Activated CD4-positive, CD25-positive, alpha-beta regulatory T cell (primary cell): ENCODE measurements at regions not wholly inside any gene's neighbourhood (a gene's known extent, or its start where the extent isn't known, plus 50 kb on each side); places are given as distances from the start of the nearest gene placed in this dataset.
"Not testable (repeated sequence)": the region's sequence is repeated elsewhere in the genome, so short reads cannot be mapped to it uniquely, and the experiment has no call there.

ENCODE experiments used
- DNase-seq, 4 experiments: peaks; one replicate each; lab custom pipeline; 2025; lab: John Stamatoyannopoulos, UW

DNA sequence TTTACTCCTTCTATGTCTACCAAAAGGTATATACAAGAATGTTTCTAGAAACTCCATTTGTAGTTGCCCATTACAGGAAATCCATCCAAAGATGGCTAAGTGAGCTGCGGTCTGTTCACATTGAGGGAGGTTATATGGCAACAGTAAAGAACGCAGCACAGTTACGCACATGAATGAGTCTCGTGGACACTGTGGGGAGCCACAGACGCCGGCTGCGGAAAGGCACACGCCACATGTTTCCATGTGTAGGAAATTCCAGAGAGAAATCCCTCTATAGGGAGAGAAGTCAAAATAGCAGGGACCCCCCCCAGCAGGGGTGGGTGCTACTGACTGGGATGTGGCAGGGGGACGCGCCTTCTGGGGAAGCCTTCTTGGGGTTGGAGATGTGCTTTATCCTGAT, 139.0 kb upstream of the NCOR2 start:
- DNase-seq = no peak

DNA sequence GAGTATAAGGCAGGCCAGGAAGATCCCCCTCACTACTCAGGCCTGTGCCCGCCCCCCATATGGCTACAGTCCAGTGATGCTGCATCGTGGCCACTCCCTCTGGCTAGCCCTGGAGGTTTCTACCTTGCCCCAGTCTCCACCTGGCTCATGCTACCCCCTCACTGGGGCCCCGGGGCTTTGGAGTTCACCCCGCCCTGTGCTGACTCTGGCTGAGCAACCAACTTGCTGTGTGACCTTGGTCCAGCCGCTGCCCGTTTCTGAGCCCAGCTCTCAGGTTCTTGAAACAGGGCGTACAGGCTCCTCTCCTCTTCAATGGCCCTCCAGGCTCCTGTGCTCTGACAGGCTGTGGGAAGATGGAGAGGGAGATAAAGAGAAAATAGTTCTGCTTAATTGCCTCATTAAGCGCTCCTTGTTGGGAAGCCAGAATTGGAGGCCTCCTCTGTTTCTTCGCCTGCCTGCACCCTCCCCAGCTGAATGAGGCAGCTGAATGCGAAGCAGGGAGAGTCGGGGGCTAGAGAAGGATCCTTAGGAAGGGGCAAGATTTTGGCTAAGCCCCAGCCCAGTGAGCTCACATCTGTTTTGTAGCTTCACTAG, 138.2 kb upstream of the NCOR2 start:
- DNase-seq = no peak

DNA sequence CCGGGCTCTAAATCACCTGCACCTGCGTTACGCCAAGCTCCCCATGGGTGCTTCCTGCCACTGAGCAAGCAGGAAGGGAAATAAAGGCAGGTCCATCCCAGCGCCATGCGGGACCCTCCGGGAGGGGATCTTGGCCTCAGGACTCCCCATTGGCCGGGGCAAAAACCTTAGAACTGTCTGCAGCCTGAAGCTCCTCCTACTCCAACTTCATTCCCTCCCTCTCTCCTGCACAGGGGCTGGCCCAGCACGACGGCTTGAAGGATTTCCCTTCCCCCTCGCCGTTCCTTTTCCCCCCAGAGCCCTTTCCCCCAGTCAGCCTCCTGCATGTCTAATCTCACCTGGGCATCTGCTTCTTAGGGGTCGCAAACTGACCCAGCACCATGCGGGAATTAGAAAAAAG, 137.2 kb upstream of the NCOR2 start:
- no peak for DNase-seq

DNA sequence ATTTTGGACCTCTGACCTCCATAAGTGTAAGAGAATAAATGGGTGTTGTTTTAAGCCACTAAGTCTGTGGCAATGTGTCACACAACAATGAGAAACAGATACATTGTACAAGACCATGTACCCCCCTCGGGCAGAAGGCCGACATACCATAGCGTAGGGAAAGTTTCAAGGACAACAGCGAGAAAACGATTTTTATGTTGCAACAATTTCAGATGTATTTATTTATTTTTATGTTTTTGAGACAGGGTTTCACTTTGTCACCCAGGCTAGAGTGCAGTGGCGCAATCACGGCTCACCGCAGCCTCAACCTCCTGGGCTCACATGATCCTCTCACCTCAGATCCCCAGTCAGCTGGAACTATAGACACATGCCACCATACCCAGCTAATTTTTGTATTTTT, 136.4 kb upstream of the NCOR2 start:
- DNase-seq = no peak

DNA sequence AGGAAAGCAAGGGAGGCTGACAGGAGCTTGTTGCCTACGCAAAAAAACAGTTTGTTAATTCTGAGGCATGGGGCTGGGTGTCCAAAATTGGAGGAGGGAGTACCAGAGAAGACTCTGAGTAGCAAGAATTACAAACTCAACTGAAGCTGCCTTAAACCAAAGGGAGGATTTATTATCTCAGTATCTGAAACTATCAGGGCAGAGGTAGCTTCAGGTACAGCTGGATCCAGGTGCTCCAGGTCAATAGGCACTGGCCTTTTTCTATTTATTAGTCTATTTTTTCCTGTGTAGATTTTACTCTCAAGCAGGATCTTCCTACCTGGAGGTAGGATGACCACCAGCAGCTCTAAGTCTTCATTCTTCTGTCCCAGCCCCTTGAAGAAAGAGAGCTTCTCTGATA, 135.3 kb upstream of the NCOR2 start:
- DNase-seq = no peak

DNA sequence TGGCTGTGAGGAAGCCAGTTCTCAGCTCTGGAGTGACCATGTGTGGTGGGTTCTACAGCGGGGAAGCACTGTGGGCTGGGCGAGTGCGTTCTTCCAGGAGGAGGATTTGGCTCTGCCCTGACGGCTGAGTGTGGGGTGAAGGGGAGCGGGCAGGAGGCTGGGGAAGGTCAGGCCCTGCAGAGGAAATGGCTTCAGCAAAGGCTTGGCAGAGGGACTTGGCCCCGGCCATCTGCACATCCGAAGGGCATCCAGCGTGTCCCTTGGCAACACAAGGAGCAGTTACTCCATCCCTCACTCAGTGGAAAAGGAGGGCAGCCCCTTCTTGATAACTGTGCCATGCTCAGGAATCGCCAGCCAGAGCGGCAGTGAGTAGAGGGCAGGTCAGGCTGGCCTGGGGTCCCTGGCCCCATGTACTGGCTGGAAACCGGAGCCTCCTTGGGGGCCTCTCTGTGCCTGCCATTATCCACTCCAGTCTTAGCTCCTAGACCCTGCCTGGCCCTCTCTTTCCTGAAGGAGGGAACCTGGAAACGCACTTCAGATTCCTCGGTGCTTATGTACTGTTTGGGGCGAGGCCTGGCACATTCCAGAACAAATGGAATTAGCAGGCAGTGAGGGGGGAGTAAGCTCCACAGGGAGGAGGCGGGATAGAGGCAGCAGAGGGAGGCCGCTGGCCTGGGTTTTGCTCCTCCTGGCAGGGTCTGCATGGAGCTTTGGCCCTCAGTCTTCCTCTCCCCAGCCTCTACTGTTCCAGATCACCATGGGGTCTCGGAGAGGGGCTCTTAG, 133.6 kb upstream of the NCOR2 start:
- no peak for DNase-seq

DNA sequence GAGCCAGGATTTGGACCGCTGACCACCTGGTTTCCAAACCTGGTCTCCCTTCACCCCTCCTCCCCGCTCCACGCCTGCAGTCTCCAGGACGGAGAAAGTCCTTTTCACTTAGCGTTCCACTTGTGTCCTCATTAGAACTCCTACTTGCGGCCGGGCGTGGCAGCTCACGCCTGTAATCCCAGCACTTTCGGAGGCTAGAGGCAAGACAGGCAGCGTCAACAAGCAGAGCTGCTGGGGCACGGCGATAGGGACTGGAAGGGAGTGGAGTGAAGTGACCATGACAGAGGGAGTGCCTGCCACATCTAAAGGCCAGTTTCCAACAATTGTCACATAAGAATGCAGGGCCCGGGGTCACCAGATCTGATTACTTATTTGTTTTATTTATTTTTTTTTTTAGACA, 132.5 kb upstream of the NCOR2 start:
- DNase-seq = no peak

DNA sequence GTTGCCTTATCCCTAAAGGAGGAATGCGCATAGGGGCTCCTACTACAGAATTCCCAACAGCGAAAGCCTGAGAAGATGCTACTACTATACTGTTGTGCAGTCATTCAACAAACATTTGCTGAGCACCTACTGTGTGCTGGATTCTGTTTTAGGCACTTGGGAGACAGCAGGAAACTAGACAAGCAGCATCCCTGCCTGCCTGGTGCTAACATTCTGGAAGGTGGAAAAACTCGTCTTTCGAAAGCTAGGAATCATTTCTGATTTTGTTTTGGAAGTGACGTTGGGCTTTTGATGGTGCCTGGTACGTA, 131.5 kb upstream of the NCOR2 start:
- DNase-seq = no peak

DNA sequence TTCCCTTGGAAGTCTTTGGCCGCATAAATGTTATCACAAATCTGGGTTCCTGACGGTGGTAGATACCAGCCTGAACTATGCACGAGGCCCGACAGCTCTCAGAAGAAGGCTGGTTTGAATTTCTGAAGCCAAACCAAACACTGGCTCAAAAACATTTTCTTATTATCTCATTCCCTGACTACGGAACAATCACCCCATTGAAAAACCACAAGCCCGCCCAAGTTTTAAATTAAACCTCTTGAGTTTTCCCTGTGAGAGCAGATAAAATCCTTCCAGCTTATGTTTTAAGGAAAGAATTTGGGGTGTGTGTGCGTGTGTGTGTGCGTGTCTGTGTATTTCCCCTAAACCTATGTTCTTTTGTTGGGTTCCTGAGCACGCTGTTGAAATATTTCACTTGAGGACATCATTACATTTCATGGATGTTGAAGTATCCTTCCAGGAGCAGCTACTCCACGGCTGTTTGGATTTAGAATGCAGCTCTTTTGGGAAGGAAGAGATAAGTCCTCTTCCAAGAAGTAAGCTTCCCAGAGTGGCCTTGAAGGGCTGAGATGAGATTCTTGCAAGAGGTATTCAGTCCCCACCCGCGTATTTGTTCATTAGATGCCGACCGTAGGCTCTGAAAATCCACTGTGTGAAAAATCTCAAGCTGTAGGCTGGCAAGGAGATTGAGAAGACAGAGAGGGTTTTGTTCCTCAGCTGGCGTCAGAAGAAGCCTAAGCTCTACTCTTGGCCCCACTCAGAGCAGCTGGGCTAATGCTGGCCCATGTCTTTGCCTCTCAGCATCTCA, 131.0 kb upstream of the NCOR2 start:
- DNase-seq = no peak

DNA sequence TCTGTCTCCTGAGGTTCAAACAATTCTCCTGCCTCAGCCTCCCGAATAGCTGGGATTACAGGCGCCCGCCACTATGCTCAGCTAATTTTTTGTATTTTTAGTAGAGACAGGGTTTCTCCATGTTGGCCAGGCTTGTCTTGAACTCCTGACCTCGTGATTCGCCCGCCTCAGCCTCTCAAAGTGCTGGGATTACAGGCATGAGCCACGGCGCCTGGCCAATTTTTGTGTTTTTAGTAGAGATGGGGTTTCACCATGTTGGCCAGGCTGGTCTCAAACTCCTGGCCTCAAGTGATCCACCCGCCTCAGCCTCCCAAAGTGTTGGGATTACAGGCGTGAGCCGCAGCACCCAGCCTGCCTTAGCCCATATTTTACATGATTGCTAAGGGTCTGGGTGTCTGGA, 130.3 kb upstream of the NCOR2 start:
- not testable (repeated sequence) for DNase-seq

DNA sequence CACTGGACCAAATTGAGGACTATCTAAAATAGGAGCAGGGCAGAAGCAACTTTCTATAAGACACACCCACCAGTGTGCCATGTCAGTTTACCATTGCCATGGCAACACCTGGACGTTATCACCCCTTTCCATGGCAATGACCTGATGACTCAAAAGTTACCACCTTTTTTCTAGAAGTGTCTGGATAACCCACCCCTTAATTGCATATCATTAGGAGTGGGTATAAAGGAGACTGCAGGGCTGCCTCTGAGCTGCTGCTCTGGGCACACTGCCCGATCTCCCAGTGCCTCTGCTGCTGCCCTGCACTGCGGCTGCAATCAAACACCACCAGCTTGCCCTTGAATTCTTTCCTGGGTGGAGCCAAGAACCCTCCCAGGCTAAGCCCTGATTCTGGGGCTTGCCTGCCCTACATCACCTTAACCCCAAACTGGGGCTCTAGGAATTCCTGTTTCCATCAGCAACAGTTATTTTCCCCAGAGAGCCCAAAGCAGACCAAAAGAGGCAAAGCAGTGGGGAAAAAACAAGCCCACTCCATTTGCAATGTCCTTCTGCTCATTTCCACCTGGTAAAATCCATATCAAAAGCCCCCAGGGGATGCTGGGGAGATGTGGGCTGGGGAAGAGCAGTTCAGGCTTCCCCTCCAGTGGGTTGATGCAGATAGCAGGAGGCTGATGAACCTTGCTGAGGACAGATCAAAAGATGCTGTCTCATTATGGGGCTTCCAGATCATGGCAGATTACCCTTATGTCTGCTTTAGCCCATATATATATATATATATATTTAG, 129.5 kb upstream of the NCOR2 start:
- DNase-seq = no peak

DNA sequence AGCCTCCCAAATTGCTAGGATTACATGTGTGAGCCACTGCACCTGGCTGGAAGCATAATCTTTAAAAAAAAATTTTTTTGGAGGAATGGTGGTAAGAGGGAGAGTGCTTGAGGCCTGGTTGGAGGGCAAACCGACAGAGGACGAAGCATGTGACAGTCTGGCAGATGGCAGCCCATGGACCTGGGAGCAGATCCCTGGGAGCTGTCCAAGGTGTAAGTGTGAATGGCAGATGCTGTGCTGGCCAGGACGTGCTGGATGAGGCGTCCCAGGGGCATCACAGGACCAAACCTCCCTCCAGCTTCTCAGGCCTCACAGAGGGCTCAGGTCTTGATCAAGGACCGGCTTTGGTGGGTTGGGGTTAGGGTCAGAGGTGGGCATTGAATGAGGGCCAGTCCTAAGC, 128.4 kb upstream of the NCOR2 start:
- DNase-seq = no peak

DNA sequence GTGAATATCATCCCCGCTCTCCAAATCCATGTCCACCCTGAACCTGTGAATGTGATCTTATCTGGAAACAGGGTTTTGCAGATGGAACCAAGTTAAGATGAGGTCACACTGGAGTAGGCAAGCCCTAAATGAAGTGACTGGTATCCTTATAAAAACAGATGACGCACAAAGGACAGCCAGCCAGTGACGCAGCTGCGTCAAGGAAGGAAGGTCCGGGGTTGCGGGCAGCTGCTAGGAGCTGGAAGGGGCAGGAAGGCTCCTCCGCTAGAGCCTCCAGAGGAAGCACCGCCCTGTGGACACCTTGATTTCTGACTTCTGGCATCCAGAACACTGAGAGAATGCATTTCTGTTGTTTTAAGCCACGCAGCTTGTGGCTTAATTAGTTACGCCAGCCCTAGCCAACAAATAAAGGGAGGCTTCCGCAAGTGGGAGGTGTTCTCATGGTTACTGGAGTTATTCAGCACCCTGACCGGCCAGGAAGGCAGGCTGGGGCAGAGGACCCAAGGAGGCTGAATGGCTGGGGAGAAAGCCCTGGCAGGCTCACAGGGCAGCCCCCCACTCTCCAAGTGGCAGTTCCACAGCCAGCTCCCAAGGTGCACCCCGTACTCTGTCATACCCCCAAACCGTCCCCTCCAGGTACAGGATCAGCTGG, 127.6 kb upstream of the NCOR2 start:
- no peak for DNase-seq

DNA sequence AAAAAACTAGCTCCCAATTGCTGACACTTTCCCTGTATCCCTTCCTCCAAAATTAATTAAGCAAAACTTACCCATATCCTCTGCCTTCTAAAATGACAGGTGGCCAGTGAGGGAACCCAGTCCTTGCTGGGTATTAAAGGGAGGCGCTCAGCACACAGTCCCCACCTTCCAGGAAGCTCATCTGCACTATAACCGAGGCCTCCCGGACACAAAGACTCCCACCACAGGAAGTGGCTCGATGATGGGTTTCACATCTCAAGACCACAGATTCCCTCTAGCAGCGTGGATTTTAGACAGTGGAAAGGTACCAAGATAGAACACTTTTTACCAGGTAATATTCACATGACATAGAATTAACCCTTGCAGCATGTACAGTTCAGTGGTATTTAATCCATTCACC, 126.8 kb upstream of the NCOR2 start:
- DNase-seq = no peak

DNA sequence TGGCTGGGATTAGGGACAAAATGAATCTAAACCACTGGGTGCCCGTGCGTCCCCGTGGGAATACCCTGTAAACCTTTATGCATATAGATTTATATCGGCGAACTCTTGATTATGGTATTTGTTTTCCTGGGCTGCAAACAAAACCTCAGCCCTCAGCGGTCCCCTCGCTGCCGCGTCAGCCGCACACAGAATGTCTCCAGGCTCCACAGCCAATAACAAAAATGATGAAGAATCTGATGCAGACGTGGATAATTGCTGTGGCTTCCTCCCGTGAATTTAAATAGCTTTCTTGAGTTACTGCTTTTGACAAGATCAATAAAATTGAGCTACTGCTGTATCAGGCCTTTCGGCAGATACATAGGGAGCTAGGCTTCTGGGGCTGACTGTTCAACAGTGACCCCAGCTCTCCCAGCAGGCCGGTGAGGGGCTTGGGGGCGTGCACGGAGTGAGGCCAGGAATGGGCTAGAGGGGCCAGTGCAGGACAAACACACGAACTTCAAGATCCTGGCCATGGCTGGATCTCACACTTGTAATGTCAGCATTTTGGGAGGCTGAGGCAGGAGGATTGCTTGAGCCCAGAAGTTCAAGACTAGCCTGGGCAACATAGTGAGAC, 125.8 kb upstream of the NCOR2 start:
- no peak for DNase-seq

DNA sequence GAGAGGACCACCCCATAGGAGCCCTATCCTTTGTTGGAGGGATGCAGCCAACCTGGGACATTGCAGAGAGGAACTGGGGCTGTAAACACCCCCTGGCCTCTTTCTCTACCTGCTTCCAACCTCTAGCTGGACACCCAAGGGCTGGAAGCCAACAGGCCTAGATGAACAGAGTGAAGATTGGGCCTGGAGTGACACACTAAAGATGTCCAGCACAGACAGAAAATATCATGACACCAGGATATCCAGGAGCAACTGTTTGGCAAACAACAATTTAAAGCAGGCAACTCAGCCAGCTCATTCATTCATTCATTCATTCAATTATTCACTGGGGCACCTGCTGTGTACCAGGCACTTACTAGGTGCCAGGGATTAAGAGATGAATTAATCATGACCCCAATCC, 125.0 kb upstream of the NCOR2 start:
- DNase-seq = no peak

DNA sequence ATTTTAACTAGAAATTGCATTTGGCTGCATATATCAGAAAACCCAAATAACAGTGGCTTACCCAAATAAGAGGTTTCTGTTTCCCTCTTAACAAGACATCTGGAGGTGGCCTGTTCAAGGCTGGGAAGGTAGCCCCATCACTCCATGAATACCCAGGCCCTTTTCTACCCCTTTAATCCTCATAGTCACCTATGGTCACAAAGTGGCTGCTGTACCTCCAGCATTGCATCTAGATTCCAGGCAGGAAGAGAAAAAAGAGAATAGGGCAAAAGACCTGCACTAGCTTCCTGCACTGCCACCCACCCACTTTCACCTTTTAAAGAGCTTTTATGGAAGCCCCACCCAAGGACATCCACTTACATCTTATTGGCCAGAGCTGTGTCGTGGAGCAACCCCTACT, 124.0 kb upstream of the NCOR2 start:
- DNase-seq = no peak

DNA sequence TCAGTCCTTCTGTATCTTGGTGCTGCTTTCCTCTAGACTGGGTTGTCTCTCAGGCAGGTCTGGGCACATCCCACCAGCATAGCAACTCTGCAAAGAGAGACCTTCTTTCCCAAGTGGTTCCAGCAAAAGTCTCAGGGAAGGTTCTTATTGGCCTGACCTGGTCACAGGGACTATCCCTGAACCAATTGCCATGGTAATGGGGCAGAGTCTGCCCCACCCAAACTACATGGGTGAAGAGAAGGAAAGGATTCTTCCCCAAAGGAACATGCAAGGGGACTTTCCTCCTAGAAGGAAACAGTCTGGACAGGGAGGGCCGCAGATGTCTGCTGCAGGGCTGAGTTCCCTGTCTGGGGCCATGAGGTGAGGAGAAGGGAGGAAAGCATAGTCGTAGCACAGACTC, 122.2 kb upstream of the NCOR2 start:
- no peak for DNase-seq

DNA sequence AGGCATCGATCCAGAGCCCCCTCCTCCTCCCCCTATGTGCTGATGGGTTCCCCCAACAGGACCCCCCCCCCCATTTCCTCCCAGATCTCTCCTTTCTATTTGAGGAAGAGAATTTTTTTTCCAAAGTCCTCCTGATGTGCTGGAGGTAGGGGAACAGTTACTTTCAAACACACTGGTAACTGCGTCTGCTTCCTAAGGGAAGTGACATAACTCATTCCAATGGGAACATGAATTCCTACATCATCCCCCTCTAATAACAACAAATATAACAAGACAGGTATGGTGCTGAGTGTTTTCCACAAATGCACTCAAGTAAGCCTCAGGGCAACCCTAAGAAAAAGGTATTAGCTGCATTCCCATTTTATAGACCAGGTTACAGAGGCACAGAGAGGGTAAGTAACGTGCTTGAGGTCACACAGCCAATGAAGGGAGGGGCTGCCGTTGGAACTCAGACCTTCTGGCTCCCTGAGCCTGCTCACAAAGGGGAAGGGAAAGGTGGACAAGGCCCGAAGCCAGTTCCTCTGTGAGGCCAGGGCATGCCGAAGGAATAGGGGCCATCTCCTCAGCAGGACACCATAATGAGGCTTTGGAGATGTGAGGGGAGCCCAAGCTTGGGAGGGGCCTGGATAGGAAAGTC, 121.1 kb upstream of the NCOR2 start:
- DNase-seq = no peak

DNA sequence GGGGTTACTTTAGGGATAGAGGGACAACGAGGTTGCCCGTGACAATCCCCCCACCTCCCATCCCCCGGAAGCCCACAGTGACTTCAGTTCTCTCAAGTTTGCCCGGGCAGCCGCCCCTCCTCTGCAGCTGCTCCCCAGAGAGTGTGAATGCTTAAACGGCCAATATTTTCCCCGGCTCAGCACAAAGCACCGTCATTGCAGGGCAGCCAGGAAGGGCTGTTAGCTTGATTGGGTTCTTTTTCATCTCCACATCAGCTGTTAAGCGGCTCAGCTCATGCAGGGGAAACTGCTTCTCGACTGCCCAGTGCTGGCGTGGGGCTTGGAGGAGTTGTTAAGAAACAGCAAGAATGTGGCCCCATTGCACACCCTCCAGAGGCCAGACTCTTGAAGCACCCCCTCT, 120.5 kb upstream of the NCOR2 start:
- DNase-seq = no peak

DNA sequence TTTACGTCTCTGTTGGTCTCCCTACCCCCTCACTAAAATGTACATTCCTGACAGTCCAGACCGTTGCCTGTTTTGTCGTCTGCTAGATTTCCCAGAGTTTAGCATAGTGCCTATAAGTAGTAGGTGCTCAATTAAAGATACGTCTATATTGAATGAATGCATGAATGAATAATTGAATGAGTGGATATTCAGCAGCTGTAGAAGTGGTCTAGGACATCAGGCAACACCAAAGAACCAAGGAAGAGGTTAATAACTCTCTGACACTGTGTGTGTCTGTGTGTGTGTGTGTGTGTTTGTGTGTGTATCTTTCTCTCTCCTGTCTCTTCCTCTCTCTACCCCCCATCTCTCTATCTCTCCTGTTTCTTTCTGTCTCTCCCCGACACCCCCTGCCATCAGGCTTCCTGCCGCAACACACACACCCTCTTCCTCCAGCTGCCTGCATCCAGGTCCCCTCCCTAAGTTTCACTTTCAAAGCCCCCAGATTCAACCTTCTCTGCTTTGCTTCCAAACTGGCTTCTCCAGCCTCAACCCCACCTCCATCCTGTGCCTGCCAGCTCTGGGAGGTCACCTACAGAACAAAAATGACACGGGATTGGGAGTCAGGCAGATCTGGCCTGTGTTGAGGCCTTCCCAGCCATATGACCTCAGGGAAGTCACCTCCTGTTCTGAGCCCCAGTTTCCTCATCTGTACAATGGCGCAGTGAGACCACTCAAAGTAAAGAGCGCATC, 119.9 kb upstream of the NCOR2 start:
- no peak for DNase-seq
